Keratinocyte (primary cell): ENCODE measurements at regions not wholly inside any gene's neighbourhood (a gene's known extent, or its start where the extent isn't known, plus 50 kb on each side); places are given as distances from the start of the nearest gene placed in this dataset.

ENCODE experiments used
- DNase-seq: peaks from one replicate; pipeline ENCODE4 v3.0.0-alpha.2; 2011; ENCODE audit warnings: low read depth, missing footprints, low spot score
- FAIRE-seq: peaks from 2 replicates; lab custom pipeline; 2011; peaks lifted over from hg19 to GRCh38; lab: Jason Lieb, UNC
- H2AFZ ChIP-seq: 2 replicates; pipeline ENCODE4 v1.6.0; 2012; ENCODE audit warnings: low read length, control low read depth, inconsistent platforms; ENCODE audit not compliant: control insufficient read depth
- H3K27ac ChIP-seq: 2 replicates; pipeline ENCODE4 v1.5.1; 2011; ENCODE audit warnings: low read length; ENCODE audit not compliant: control insufficient read depth, insufficient read depth
- H3K27me3 ChIP-seq: 3 replicates; pipeline ENCODE4 v1.6.0; 2011; ENCODE audit warnings: low read length; ENCODE audit not compliant: control insufficient read depth, insufficient read depth; ENCODE audit errors: extremely low read depth
- H3K36me3 ChIP-seq, 2 experiments: 2 replicates in 1 of 2; 3 replicates in 1 of 2; pipeline ENCODE4 v1.5.1; 2011; ENCODE audit warnings: low read length in 2 of 2, mild to moderate bottlenecking in 1 of 2; ENCODE audit not compliant: control insufficient read depth in 2 of 2, insufficient read depth in 2 of 2; ENCODE audit errors: extremely low read depth in 1 of 2
- H3K4me1 ChIP-seq: 3 replicates; pipeline ENCODE4 v1.5.1; 2011; ENCODE audit warnings: low read length; ENCODE audit not compliant: control insufficient read depth, insufficient read depth; ENCODE audit errors: extremely low read depth
- H3K4me2 ChIP-seq: 3 replicates; pipeline ENCODE4 v1.6.0; 2011; ENCODE audit warnings: low read depth, low read length; ENCODE audit not compliant: control insufficient read depth, insufficient read depth; ENCODE audit errors: extremely low read depth
- H3K4me3 ChIP-seq, 3 experiments: fragments of 200-600 bp in 1 of 3; sonication (generic) in 1 of 3; 2 replicates in 2 of 3; 3 replicates in 1 of 3; pipeline ENCODE4 v1.5.1; 2011 to 2016; ENCODE audit warnings: low read length in 3 of 3, mild to moderate bottlenecking in 3 of 3, control low read depth in 2 of 3, inconsistent platforms in 1 of 3, low read depth in 1 of 3, mixed read lengths in 1 of 3, mixed run types in 1 of 3, moderate library complexity in 1 of 3; ENCODE audit not compliant: control insufficient read depth in 2 of 3, insufficient read depth in 2 of 3; ENCODE audit errors: extremely low read depth in 1 of 3
- H3K79me2 ChIP-seq: 2 replicates; pipeline ENCODE4 v1.6.0; 2012; ENCODE audit warnings: low read length; ENCODE audit not compliant: control insufficient read depth, insufficient read depth
- H3K9ac ChIP-seq: 3 replicates; pipeline ENCODE4 v1.6.0; 2011; ENCODE audit warnings: low read length; ENCODE audit not compliant: control insufficient read depth, insufficient read depth; ENCODE audit errors: extremely low read depth
- H3K9me1 ChIP-seq: 3 replicates; pipeline ENCODE4 v1.6.0; 2011; ENCODE audit warnings: low read length; ENCODE audit not compliant: control insufficient read depth, insufficient read depth; ENCODE audit errors: extremely low read depth
- H3K9me3 ChIP-seq: 2 replicates; pipeline ENCODE4 v1.5.1; 2012; ENCODE audit warnings: low read depth, low read length; ENCODE audit not compliant: control insufficient read depth
- H4K20me1 ChIP-seq: 3 replicates; pipeline ENCODE4 v1.6.0; 2011; ENCODE audit warnings: low read length; ENCODE audit not compliant: control insufficient read depth, insufficient read depth; ENCODE audit errors: extremely low read depth
- CTCF ChIP-seq, 3 experiments: IDR thresholded peaks in 1 of 3; conservative IDR thresholded peaks in 1 of 3; optimal IDR thresholded peaks in 1 of 3; 2 replicates in 2 of 3; 3 replicates in 1 of 3; pipeline versions ENCODE3 to v1.5.1; 2011; ENCODE audit warnings: low read length in 3 of 3, mild to moderate bottlenecking in 3 of 3, moderate library complexity in 2 of 3, control low read depth in 1 of 3, inconsistent platforms in 1 of 3; ENCODE audit not compliant: insufficient read depth in 2 of 3; ENCODE audit errors: extremely low read depth in 1 of 3
- EZH2 ChIP-seq: IDR thresholded peaks from one replicate; pipeline ENCODE4 v1.6.1; 2012; ENCODE audit warnings: inconsistent platforms, mild to moderate bottlenecking, low read length, moderate library complexity
- dilution Hi-C: fragments of 300-500 bp; cut with MboI; formaldehyde crosslinking; loops from one replicate; pipeline ENCODE4 v1.7.0; 2020; ENCODE audit warnings: low sequenced_read_pairs; ENCODE audit not compliant: extremely low pct_ligation_motif_present

DNA sequence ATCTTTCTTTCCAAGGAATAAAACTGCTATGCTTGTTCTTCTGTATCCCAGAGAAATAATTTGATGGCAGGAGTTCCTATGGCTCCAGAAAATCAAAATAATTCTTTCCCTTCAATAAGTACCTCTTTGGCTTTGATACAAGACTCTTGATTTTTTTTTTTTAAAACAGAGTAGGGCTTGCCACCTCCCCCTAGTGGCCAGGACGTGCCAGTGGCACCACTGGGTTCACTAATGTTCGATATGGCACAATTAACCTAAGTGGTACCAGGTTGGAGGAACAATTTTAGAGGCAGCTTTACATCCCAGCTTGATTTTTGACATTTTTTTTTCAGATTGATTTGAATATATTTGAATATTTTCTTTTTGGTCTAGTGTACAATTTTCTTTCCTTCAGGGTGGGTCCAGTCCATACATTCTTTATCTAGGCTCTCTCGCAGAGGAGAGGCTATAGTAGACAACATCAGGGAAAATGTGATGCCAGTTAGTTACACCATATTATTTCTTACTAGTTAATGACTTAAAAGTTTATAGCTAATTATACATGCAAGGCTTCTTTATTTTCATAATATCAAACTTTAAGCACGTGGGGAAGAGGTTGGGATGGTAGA is 330.9 kb downstream of the S1PR1 start:
- H2AFZ ChIP-seq: no peak overlapping the region
- H3K27me3 ChIP-seq: no peaks in the 10 kb centered on the region
- no peak overlapping the region for H3K4me3 ChIP-seq
- TF ChIP-seq CTCF (optimal IDR thresholded peaks at IDR 0.05 in 1 of 3, IDR thresholded peaks at IDR 0.05 in 1 of 3, conservative IDR thresholded peaks at IDR 0.05 in 1 of 3; ENCODE audit: extremely low read depth in 1 of 3, insufficient read depth in 2 of 3, low read length in 3 of 3): peak; percentile 61 to 89 (median 71)
- no peak for TF ChIP-seq EZH2
- dilution Hi-C loops: no loop called here
- H4K20me1 ChIP-seq: no peaks in the 10 kb centered on the region
- no peaks in the 10 kb centered on the region for H3K36me3 ChIP-seq
- no peaks in the 10 kb centered on the region for H3K9me1 ChIP-seq
- no peak overlapping the region for H3K9ac ChIP-seq
- H3K9me3 ChIP-seq: no peaks in the 10 kb centered on the region
- no peak overlapping the region for H3K27ac ChIP-seq
- no peak for DNase-seq
- no peak for FAIRE-seq
- H3K4me1 ChIP-seq: no peaks in the 10 kb centered on the region
- H3K4me2 ChIP-seq: no peak overlapping the region
- H3K79me2 ChIP-seq: no peaks in the 10 kb centered on the region

GRCh38 chr1:101587741-101588140 is 350.9 kb downstream of the S1PR1 start:
- H3K27ac ChIP-seq: no peak overlapping the region
- H3K4me2 ChIP-seq: no peak overlapping the region
- no peaks in the 10 kb centered on the region for H3K27me3 ChIP-seq
- no peaks in the 10 kb centered on the region for H3K36me3 ChIP-seq
- no peaks in the 10 kb centered on the region for H3K4me1 ChIP-seq
- DNase-seq: no peak
- no peaks in the 10 kb centered on the region for H4K20me1 ChIP-seq
- no peak for FAIRE-seq
- no peak overlapping the region for H3K9ac ChIP-seq
- dilution Hi-C loops: no loop called here
- H3K79me2 ChIP-seq: no peaks in the 10 kb centered on the region
- no peak overlapping the region for H2AFZ ChIP-seq
- TF ChIP-seq CTCF (optimal IDR thresholded peaks at IDR 0.05 in 1 of 3, IDR thresholded peaks at IDR 0.05 in 1 of 3, conservative IDR thresholded peaks at IDR 0.05 in 1 of 3; ENCODE audit: extremely low read depth in 1 of 3, insufficient read depth in 2 of 3, low read length in 3 of 3) (no peak), EZH2 (no peak)
- no peaks in the 10 kb centered on the region for H3K9me3 ChIP-seq
- H3K4me3 ChIP-seq: no peak overlapping the region
- no peaks in the 10 kb centered on the region for H3K9me1 ChIP-seq
